Caco-2 (cell line): ENCODE measurements at regions not wholly inside any gene's neighbourhood (a gene's known extent, or its start where the extent isn't known, plus 50 kb on each side); places are given as distances from the start of the nearest gene placed in this dataset.

ENCODE experiments used
- BruUV-seq: library from RNA; stranded (reverse); fragments of 400-500 nt; replicated peaks from 2 replicates; lab custom pipeline; 2021; lab: Mats Ljungman, UMichigan
- CTCF ChIA-PET: fragments of 300-600 bp; sonication (Branson Sonifier 250); formaldehyde crosslinking; loops from one replicate; lab custom pipeline; 2022; ENCODE audit warnings: antibody characterized with exemption; lab: Charles Lee
- POLR2A ChIA-PET: fragments of 300-600 bp; sonication (Branson Sonifier 250); formaldehyde crosslinking; loops from one replicate; lab custom pipeline; 2022; ENCODE audit warnings: antibody characterized with exemption; lab: Charles Lee
- DNase-seq, 2 experiments: peaks; one replicate each; pipeline versions ENCODE4 v3.0.0 to v3.0.0-alpha.2; 2020 to 2022
- H3K27me3 ChIP-seq: replicated peaks from 2 replicates; pipeline ENCODE4 v1.6.0; 2011; ENCODE audit warnings: low read length; ENCODE audit not compliant: control insufficient read depth, insufficient read depth
- H3K36me3 ChIP-seq: 2 replicates; pipeline ENCODE4 v1.5.1; 2011; ENCODE audit warnings: low read length; ENCODE audit not compliant: control insufficient read depth, insufficient read depth
- H3K4me1 ChIP-seq: fragments of 250-450 bp; sonication (Bioruptor Pico); 2 replicates; pipeline ENCODE4 v1.5.1; 2020; ENCODE audit warnings: mild to moderate bottlenecking
- H3K4me3 ChIP-seq: 2 replicates; pipeline ENCODE4 v1.5.1; 2011; ENCODE audit warnings: low read depth, mild to moderate bottlenecking, control low read depth, low read length
- H3K9me3 ChIP-seq: fragments of 250-450 bp; sonication (Bioruptor Pico); 2 replicates; pipeline ENCODE4 v1.5.1; 2020; ENCODE audit warnings: mild to moderate bottlenecking, moderate library complexity
- H3K27ac Mint-ChIP-seq: one replicate; pipeline ENCODE4 v1.8.0; 2022; ENCODE audit warnings: mixed read lengths; ENCODE audit not compliant: unreplicated experiment
- H3K27me3 Mint-ChIP-seq: one replicate; pipeline ENCODE4 v1.8.0; 2022; ENCODE audit warnings: mixed read lengths; ENCODE audit not compliant: insufficient read depth, unreplicated experiment
- H3K36me3 Mint-ChIP-seq: one replicate; pipeline ENCODE4 v1.8.0; 2022; ENCODE audit warnings: mild to moderate bottlenecking, mixed read lengths; ENCODE audit not compliant: insufficient read depth, unreplicated experiment
- H3K4me1 Mint-ChIP-seq: one replicate; pipeline ENCODE4 v1.8.0; 2022; ENCODE audit warnings: low read depth, mixed read lengths; ENCODE audit not compliant: unreplicated experiment
- H3K4me3 Mint-ChIP-seq: one replicate; pipeline ENCODE4 v1.8.0; 2022; ENCODE audit warnings: mild to moderate bottlenecking, moderate library complexity, mixed read lengths; ENCODE audit not compliant: unreplicated experiment
- H3K9me3 Mint-ChIP-seq: one replicate; pipeline ENCODE4 v1.8.0; 2022; ENCODE audit warnings: mixed read lengths; ENCODE audit not compliant: unreplicated experiment
- CTCF ChIP-seq, 2 experiments: fragments of 200-600 bp in 1 of 2; IDR thresholded peaks; 1 replicate in 1 of 2; 2 replicates in 1 of 2; pipeline versions ENCODE4 v1.5.1 to v1.8.0; 2011 to 2022; ENCODE audit warnings: antibody characterized with exemption in 1 of 2, control low read depth in 1 of 2, inconsistent platforms in 1 of 2, low read depth in 1 of 2, low read length in 1 of 2, mild to moderate bottlenecking in 1 of 2, moderate library complexity in 1 of 2; ENCODE audit not compliant: insufficient read depth in 1 of 2, severe bottlenecking in 1 of 2, unreplicated experiment in 1 of 2
- intact Hi-C: fragments of 100-400 bp; cut with micrococcal nuclease; formaldehyde crosslinking; loops from one replicate; pipeline ENCODE4 v1.10.0; 2022; ENCODE audit not compliant: unreplicated experiment

DNA sequence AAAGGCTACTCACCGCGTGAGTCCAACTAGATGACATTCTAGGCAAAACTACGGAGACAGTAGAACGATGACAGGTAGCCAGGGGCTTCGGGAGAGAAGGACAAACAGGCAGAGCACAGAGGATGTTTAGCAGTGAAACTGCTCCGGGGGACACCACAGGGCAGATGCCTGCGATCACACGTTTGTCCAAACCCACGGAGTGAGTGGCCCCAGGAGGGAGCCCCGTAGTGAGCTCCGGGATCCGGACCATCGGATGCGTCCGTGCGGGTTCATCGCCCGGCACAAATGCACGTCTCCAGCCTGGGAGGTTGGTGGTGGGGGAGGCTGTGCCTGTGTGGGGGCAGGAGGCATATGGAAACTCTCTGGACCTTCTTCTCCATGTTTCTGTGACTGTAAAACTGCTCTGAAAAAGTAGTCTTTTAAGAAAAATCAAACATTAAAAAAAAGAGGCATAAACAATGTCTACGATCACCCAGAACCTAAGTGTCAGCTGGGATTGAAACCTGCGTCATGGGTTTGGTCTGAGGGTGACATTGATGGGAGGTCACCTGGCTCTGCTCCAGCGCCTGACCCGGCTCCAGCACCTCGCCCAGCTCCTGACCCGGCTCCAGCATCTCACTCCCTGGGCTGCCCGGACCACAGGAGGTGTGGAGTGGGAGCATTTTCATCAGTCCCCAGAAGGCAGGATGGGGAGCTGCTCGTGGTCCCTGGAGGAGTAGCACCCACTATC is 83.0 kb upstream of the CTDP1 start:
- Mint-ChIP-seq H3K4me1 (peaks cover 8% of the 10 kb centered on the region), H3K9me3 (no peaks in the 10 kb centered on the region), H3K27ac (no peak overlapping the region), H3K36me3 (no peaks in the 10 kb centered on the region), H3K4me3 (no peak overlapping the region), H3K27me3 (peaks cover 18% of the 10 kb centered on the region)
- intact Hi-C loops = no loop called here
- H3K4me3 ChIP-seq = no peak overlapping the region
- ChIA-PET CTCF (no interaction called here), POLR2A (no interaction called here)
- peak in 1 of 2 experiments; percentile 5 for DNase-seq
- no peaks in the 10 kb centered on the region for H3K36me3 ChIP-seq
- H3K9me3 ChIP-seq = no peaks in the 10 kb centered on the region
- H3K4me1 ChIP-seq = no peaks in the 10 kb centered on the region
- H3K27me3 ChIP-seq = no peaks in the 10 kb centered on the region
- TF ChIP-seq CTCF (IDR thresholded peaks at IDR 0.05; ENCODE audit: insufficient read depth in 1 of 2, low read depth in 1 of 2, low read length in 1 of 2, severe bottlenecking in 1 of 2, unreplicated experiment in 1 of 2) = no peak
- BruUV-seq = no TSS peak

GRCh38 chr18:79597176-79597830 is 82.3 kb upstream of the CTDP1 start:
- H3K9me3 Mint-ChIP-seq = no peaks in the 10 kb centered on the region
- intact Hi-C loops = no loop called here
- peaks cover 8% of the 10 kb centered on the region for H3K4me1 Mint-ChIP-seq
- H3K4me3 Mint-ChIP-seq = no peak overlapping the region
- CTCF ChIA-PET = no interaction called here
- Histone ChIP-seq H3K4me3 (no peak overlapping the region), H3K36me3 (no peaks in the 10 kb centered on the region), H3K27me3 (no peaks in the 10 kb centered on the region), H3K4me1 (no peaks in the 10 kb centered on the region), H3K9me3 (no peaks in the 10 kb centered on the region)
- TF ChIP-seq CTCF (IDR thresholded peaks at IDR 0.05; ENCODE audit: insufficient read depth in 1 of 2, low read depth in 1 of 2, low read length in 1 of 2, severe bottlenecking in 1 of 2, unreplicated experiment in 1 of 2) = no peak
- peaks cover 12% of the 10 kb centered on the region for H3K27me3 Mint-ChIP-seq
- H3K27ac Mint-ChIP-seq = no peak overlapping the region
- no TSS peak for BruUV-seq
- peak in 1 of 2 experiments; percentile 7 for DNase-seq
- POLR2A ChIA-PET = no interaction called here
- no peaks in the 10 kb centered on the region for H3K36me3 Mint-ChIP-seq

GRCh38 chr18:79597831-79598632 is 81.6 kb upstream of the CTDP1 start:
- no peaks in the 10 kb centered on the region for H3K9me3 Mint-ChIP-seq
- H3K4me3 Mint-ChIP-seq = no peak overlapping the region
- Histone ChIP-seq H3K4me1 (no peaks in the 10 kb centered on the region), H3K9me3 (no peaks in the 10 kb centered on the region), H3K4me3 (no peak overlapping the region), H3K36me3 (no peaks in the 10 kb centered on the region), H3K27me3 (no peaks in the 10 kb centered on the region)
- no peak for TF ChIP-seq CTCF (IDR thresholded peaks at IDR 0.05; ENCODE audit: insufficient read depth in 1 of 2, low read depth in 1 of 2, low read length in 1 of 2, severe bottlenecking in 1 of 2, unreplicated experiment in 1 of 2)
- no peaks in the 10 kb centered on the region for H3K36me3 Mint-ChIP-seq
- ChIA-PET POLR2A (no interaction called here), CTCF (no interaction called here)
- H3K27ac Mint-ChIP-seq = no peak overlapping the region
- intact Hi-C loops = no loop called here
- H3K4me1 Mint-ChIP-seq = peaks cover 8% of the 10 kb centered on the region
- BruUV-seq = no TSS peak
- peaks cover 10% of the 10 kb centered on the region for H3K27me3 Mint-ChIP-seq
- DNase-seq = no peak
